22Rv1 (cell line): ENCODE measurements at regions not wholly inside any gene's neighbourhood (a gene's known extent, or its start where the extent isn't known, plus 50 kb on each side); places are given as distances from the start of the nearest gene placed in this dataset.

Experiments used
- H3K27ac ChIP-seq: fragments of 450-650 bp; 2 replicates; pipeline ENCODE4 v1.5.1; 2017
- CTCF ChIP-seq: fragments of 450-650 bp; IDR thresholded peaks from 2 replicates; pipeline ENCODE4 v1.5.1; 2017; ENCODE audit warnings: mild to moderate bottlenecking
- ZFX ChIP-seq: fragments of 450-650 bp; IDR thresholded peaks from 2 replicates; pipeline ENCODE4 v1.6.1; 2017; ENCODE audit warnings: antibody characterized with exemption, borderline replicate concordance

GRCh38 chr20:12893019-12893418 is 115.8 kb upstream of the SPTLC3 start:
- TF ChIP-seq ZFX (no peak), CTCF (no peak)
- no peak overlapping the region for H3K27ac ChIP-seq

GRCh38 chr20:12893653-12894052 is 115.1 kb upstream of the SPTLC3 start:
- H3K27ac ChIP-seq = no peak overlapping the region
- TF ChIP-seq CTCF (no peak), ZFX (no peak)

GRCh38 chr20:12894089-12894488 is 114.7 kb upstream of the SPTLC3 start:
- TF ChIP-seq CTCF = no peak
- TF ChIP-seq ZFX = no peak
- H3K27ac ChIP-seq = no peak overlapping the region

DNA sequence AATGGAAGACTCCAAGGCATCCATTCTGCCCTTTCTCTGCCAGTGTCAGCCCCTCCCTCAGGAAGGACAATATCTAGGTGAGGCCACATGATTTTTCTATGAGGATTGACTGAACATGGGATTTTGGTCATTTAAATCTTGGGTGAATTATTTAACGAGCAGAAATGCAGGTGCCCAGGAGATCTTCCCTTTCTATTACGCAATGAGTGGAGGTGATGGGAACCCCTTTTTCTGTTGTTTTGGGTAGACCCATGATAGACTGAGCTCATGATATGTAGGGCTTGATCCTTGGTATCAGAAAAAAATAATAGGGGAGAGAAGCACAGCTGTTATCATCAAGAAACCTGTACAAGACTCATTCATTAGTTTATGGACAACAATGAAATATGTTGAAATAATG is 112.6 kb upstream of the SPTLC3 start:
- TF ChIP-seq CTCF (no peak), ZFX (no peak)

DNA sequence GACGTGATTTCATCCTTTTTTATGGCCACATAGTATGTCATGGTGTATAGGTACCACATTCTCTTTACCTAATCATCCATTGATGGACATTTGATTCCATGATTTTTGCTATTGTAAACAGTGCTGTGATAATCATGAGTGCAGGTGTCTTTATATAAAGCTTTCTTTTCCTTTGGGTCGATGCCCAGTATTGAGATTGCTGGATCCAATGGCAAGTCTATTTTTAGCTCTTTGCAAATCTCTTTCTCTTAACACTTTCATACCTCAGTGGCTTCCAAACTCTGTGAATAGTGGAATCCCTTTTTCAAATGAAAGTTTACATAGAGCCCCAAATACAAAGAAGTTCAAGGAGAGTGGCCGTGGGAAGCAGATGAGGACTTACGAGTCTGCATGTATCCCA is 105.8 kb upstream of the SPTLC3 start:
- no peak for TF ChIP-seq ZFX
- TF ChIP-seq CTCF = no peak
- no peak overlapping the region for H3K27ac ChIP-seq

More for the DNA sequence above, 112.6 kb upstream of the SPTLC3 start:
- no peak overlapping the region for H3K27ac ChIP-seq

DNA sequence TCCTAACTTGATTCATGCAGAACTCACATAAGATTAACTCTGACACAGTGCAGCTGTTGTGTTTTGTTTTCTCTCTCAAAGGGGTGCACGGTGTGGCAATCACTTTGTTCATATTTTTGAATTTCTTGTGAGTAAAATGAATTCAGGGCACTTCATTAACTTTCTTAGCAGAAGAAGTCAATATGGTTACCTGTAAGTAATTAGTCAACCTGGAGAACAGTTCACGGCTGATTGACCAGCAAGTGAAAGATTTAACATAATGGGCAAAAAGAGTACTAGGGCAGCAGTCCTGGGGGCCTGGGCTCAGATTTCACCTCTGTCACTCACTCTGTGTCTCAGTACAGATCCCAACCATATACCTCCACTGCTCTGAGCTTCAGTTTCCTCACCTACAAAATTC is 102.4 kb upstream of the SPTLC3 start:
- no peak overlapping the region for H3K27ac ChIP-seq
- TF ChIP-seq CTCF (no peak), ZFX (no peak)

- H3K27ac ChIP-seq = no peak overlapping the region
- no peak for TF ChIP-seq ZFX
- no peak for TF ChIP-seq CTCF
Observed at GRCh38 chr20:12911372-12911771, 97.4 kb upstream of the SPTLC3 start.
